H1 (cell line): ENCODE measurements at regions not wholly inside any gene's neighbourhood (a gene's known extent, or its start where the extent isn't known, plus 50 kb on each side); places are given as distances from the start of the nearest gene placed in this dataset.

Source experiments
- ATF2 ChIP-seq: IDR thresholded peaks from 2 replicates; pipeline ENCODE4 v1.6.1; 2012; ENCODE audit warnings: low read length, inconsistent platforms

DNA sequence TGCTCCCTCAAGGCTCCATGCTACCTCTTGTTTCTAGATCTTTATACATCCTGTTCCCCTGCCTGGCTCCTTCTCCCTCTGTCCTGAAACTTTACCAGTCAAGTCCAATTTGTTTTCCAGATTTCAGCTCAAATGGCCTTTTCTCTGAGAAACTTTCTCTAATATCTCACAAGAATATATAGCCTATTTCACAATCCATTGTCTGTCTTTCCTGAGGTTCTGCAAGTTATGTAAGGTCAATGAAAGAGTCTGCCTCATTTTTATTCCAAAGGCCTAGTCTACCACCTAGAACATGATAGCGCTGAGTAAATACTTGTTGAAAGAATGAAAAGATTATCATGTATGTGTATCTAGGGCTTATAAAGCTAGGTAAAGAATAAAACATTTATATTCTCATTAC is 348.8 kb downstream of the SPRY2 start (continued):
- TF ChIP-seq ATF2: no peak
